Stimulated activated CD4-positive, alpha-beta T cell treated with anti-CD3 and anti-CD28 coated beads, Interleukin-2, amount 100 ng/mL, for 4 hours (primary cell): ENCODE measurements at regions not wholly inside any gene's neighbourhood (a gene's known extent, or its start where the extent isn't known, plus 50 kb on each side); places are given as distances from the start of the nearest gene placed in this dataset.

Experiments used
- DNase-seq: peaks from one replicate; pipeline ENCODE4 v3.0.0-alpha.2; 2020; ENCODE audit warnings: low read depth

GRCh38 chr22:22744412-22745224 is 100.2 kb downstream of the GGTLC2 start:
- no peak for DNase-seq

- no peak for DNase-seq
These were observed 101.0 kb downstream of the GGTLC2 start for GRCh38 chr22:22745225-22746060.

GRCh38 chr22:22746061-22746962 is 101.9 kb downstream of the GGTLC2 start:
- DNase-seq, result no peak

GRCh38 chr22:22746963-22747933 is 102.8 kb downstream of the GGTLC2 start:
- DNase-seq, result no peak

GRCh38 chr22:22748297-22748743 is 103.9 kb downstream of the GGTLC2 start:
- peak; percentile 20 for DNase-seq

- no peak for DNase-seq
These were observed 104.3 kb downstream of the GGTLC2 start for GRCh38 chr22:22748756-22749155.

GRCh38 chr22:22749167-22749758 is 104.8 kb downstream of the GGTLC2 start:
- DNase-seq, result no peak

- no peak for DNase-seq
These were observed 106.1 kb downstream of the GGTLC2 start for GRCh38 chr22:22750335-22751042.

- DNase-seq, result no peak
These were observed 106.7 kb downstream of the GGTLC2 start for GRCh38 chr22:22751043-22751603.

- DNase-seq, result no peak
These were observed 107.8 kb downstream of the GGTLC2 start for GRCh38 chr22:22752199-22752555.

- no peak for DNase-seq
These were observed 108.4 kb downstream of the GGTLC2 start for GRCh38 chr22:22752556-22753477.

- DNase-seq, result peak; percentile 69
These were observed 109.3 kb downstream of the GGTLC2 start for GRCh38 chr22:22753526-22754267.

GRCh38 chr22:22754268-22754657 is 109.8 kb downstream of the GGTLC2 start:
- DNase-seq, result no peak

- no peak for DNase-seq
These were observed 110.8 kb downstream of the GGTLC2 start for GRCh38 chr22:22754961-22755777.

GRCh38 chr22:22755778-22756100 is 111.3 kb downstream of the GGTLC2 start:
- DNase-seq, result no peak

- DNase-seq, result no peak
These were observed 111.7 kb downstream of the GGTLC2 start for GRCh38 chr22:22756109-22756508.
